Endodermal cell (in vitro differentiated cells): ENCODE measurements at regions not wholly inside any gene's neighbourhood (a gene's known extent, or its start where the extent isn't known, plus 50 kb on each side); places are given as distances from the start of the nearest gene placed in this dataset. TPM values are rescaled to one million over a fixed set of nuclear protein-coding genes. Genes with fewer than 3 reads are reported as not detected.
"Not testable (repeated sequence)": the region's sequence is repeated elsewhere in the genome, so short reads cannot be mapped to it uniquely, and the experiment has no call there.

Experiments used
- DNase-seq: peaks from one replicate; pipeline ENCODE4 v3.0.0-alpha.2; 2017
- H3K27ac ChIP-seq: 2 replicates; pipeline ENCODE4 v1.5.1; 2013; ENCODE audit warnings: mild to moderate bottlenecking, low read depth, low read length, moderate library complexity
- H3K27me3 ChIP-seq: 2 replicates; pipeline ENCODE4 v1.6.1; 2013; ENCODE audit warnings: mild to moderate bottlenecking, low read length, moderate library complexity; ENCODE audit not compliant: insufficient read depth, control insufficient read depth, poor library complexity, severe bottlenecking
- H3K36me3 ChIP-seq: 2 replicates; pipeline ENCODE4 v1.7.0; 2013; ENCODE audit warnings: mild to moderate bottlenecking, low read length, moderate library complexity; ENCODE audit not compliant: control insufficient read depth, insufficient read depth
- H3K4me1 ChIP-seq: one replicate; pipeline ENCODE4 v1.7.0; 2013; ENCODE audit warnings: low read length; ENCODE audit not compliant: control insufficient read depth, insufficient read depth
- H3K4me3 ChIP-seq: 2 replicates; pipeline ENCODE4 v1.5.1; 2013; ENCODE audit warnings: mild to moderate bottlenecking, low read length, moderate library complexity
- H3K9ac ChIP-seq: 2 replicates; pipeline ENCODE4 v1.6.1; 2013; ENCODE audit warnings: mild to moderate bottlenecking, low read length, moderate library complexity; ENCODE audit not compliant: poor library complexity, severe bottlenecking; ENCODE audit errors: extremely low read depth
- H3K9me3 ChIP-seq: 2 replicates; pipeline ENCODE4 v1.6.1; 2013; ENCODE audit warnings: mild to moderate bottlenecking, low read length, moderate library complexity; ENCODE audit not compliant: control insufficient read depth
- H3K27ac Mint-ChIP-seq: 2 replicates; pipeline ENCODE4 v1.8.0; 2020; ENCODE audit warnings: mixed read lengths
- H3K27me3 Mint-ChIP-seq: 2 replicates; pipeline ENCODE4 v1.8.0; 2021; ENCODE audit warnings: mild to moderate bottlenecking, mixed read lengths; ENCODE audit not compliant: insufficient read depth
- H3K36me3 Mint-ChIP-seq: 2 replicates; pipeline ENCODE4 v1.8.0; 2020; ENCODE audit warnings: low read depth, mixed read lengths
- H3K4me1 Mint-ChIP-seq: 2 replicates; pipeline ENCODE4 v1.8.0; 2020; ENCODE audit warnings: mixed read lengths
- H3K4me3 Mint-ChIP-seq: 2 replicates; pipeline ENCODE4 v1.8.0; 2020; ENCODE audit warnings: mild to moderate bottlenecking, moderate library complexity, mixed read lengths
- H3K9me3 Mint-ChIP-seq: 2 replicates; pipeline ENCODE4 v1.8.0; 2020; ENCODE audit warnings: mild to moderate bottlenecking, mixed read lengths
- WGBS, 2 experiments: methylation state at CpG; one replicate each; pipeline versions ENCODE4 v1.1.5 to v1.1.7; 2013; ENCODE audit warnings: missing lambda C conversion rate in 2 of 2, mixed read lengths in 1 of 2; ENCODE audit not compliant: insufficient coverage in 1 of 2, insufficient read length in 1 of 2; 5-methylcytosine and 5-hydroxymethylcytosine counted together
- microRNA-seq: library from miRNA; unstranded; fragments of <30 nt; microRNA quantifications from one replicate; pipeline ENCODE4 v1.2.0, GENCODE V29; 2020; ENCODE audit warnings: borderline microRNAs expressed
- TF ChIP-seq, protein P1 (sequence below): fragments of 200-600 bp; sonication (generic); conservative IDR thresholded peaks from 2 replicates; pipeline ENCODE4 v1.5.0; 2021; ENCODE audit warnings: antibody characterized with exemption, mild to moderate bottlenecking

DNA sequence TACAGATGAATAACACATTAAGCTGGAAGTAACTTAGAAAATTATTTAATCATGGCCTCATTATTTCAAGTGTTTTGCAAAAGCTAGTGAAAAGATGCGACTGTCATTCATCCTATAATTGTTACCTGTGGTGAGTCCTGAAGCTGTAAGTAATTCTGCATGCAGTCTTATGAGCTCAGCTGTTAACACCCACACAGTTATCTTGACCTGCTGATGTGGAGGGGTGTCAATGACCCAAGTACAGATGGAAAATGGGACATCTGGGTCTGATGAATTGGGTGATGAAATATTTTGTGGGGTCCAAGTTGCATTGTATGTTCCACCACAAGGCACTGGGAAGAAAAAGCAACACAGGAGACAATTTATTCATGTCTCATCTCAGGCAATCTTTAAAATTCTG, 68.9 kb downstream of the OR13A1 start:
- Mint-ChIP-seq H3K9me3 (no peaks in the 10 kb centered on the region), H3K27me3 (peaks cover 3% of the 10 kb centered on the region), H3K4me1 (peaks cover 9% of the 10 kb centered on the region), H3K4me3 (no peak overlapping the region), H3K36me3 (no peaks in the 10 kb centered on the region), H3K27ac (no peak overlapping the region)
- Histone ChIP-seq H3K9me3 (no peaks in the 10 kb centered on the region), H3K4me3 (no peak overlapping the region), H3K27me3 (no peaks in the 10 kb centered on the region), H3K27ac (no peak overlapping the region), H3K9ac (no peak overlapping the region), H3K36me3 (no peaks in the 10 kb centered on the region), H3K4me1 (no peaks in the 10 kb centered on the region)
- DNase-seq: no peak
- WGBS, 2 experiments: 81 to 89% methylated on average over 1 of the region's 1 CpG
- TF ChIP-seq, protein P1, sequence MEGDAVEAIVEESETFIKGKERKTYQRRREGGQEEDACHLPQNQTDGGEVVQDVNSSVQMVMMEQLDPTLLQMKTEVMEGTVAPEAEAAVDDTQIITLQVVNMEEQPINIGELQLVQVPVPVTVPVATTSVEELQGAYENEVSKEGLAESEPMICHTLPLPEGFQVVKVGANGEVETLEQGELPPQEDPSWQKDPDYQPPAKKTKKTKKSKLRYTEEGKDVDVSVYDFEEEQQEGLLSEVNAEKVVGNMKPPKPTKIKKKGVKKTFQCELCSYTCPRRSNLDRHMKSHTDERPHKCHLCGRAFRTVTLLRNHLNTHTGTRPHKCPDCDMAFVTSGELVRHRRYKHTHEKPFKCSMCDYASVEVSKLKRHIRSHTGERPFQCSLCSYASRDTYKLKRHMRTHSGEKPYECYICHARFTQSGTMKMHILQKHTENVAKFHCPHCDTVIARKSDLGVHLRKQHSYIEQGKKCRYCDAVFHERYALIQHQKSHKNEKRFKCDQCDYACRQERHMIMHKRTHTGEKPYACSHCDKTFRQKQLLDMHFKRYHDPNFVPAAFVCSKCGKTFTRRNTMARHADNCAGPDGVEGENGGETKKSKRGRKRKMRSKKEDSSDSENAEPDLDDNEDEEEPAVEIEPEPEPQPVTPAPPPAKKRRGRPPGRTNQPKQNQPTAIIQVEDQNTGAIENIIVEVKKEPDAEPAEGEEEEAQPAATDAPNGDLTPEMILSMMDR: no peak

DNA sequence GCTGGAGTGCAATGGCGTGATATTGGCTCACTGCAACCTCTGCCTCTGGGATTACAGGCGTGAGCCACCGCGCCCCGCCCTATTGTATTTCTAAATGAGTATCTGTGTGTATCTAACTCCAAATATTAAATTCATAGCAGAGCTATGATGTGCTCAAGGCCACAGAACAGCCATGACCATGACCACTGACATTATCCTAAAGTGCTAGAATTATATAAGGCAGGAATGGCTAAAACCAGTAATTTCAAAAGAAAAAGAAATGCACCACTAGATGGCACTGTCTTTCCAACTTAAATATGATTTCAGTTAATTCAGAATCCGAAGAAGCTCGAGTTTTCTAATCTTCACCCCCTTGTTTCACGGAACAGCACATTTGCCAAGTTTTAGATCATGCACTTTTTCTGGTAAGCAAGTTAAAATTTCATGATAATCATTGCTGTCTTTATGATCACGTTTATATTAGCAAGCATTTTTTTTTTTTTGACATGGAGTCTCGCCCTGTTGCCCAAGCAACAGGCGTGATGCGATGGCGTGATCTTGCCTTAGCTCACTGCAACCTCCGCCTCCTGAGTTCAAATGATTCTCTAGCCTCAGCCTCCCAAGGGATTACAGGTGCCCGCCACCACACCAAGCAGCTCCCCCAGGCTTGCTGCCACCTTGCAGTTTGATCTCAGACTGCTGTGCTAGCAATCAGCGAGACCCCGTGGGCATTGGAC, 65.3 kb downstream of the OR13A1 start:
- no peaks in the 10 kb centered on the region for H3K27me3 ChIP-seq
- no peaks in the 10 kb centered on the region for H3K9me3 ChIP-seq
- Mint-ChIP-seq H3K27ac (peak overlapping the region; percentile 96), H3K4me3 (peak overlapping the region; percentile 55), H3K27me3 (peaks cover 3% of the 10 kb centered on the region), H3K9me3 (no peaks in the 10 kb centered on the region), H3K4me1 (no peaks in the 10 kb centered on the region), H3K36me3 (no peaks in the 10 kb centered on the region)
- no peaks in the 10 kb centered on the region for H3K4me1 ChIP-seq
- no peaks in the 10 kb centered on the region for H3K36me3 ChIP-seq
- no peak overlapping the region for H3K9ac ChIP-seq
- DNase-seq: peak; percentile 82
- H3K4me3 ChIP-seq: peak overlapping the region; percentile 68
- no peak overlapping the region for H3K27ac ChIP-seq
- WGBS, 2 experiments: 44 to 53% methylated on average over 6 to 17 of the region's 17 CpGs
- TF ChIP-seq, protein P1: peak; percentile 86

DNA sequence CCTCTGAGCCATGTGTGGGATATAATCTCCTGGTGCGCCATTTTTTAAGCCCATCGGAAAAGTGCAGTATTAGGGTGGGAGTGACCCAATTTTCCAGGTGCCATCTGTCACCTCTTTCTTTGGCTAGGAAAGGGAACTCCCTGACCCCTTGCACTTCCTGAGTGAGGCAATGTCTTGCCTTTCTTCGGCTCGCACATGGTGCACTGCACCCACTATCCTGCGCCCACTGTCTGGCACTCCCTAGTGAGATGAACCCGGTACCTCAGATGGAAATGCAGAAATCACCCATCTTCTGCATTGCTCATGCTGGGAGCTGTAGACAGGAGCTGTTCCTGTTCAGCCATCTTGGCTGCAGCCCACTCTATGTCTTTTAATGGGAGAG, 64.7 kb downstream of the OR13A1 start:
- H3K9me3 ChIP-seq, H3K9ac ChIP-seq, DNase-seq, H3K4me1 Mint-ChIP-seq, H3K36me3 ChIP-seq, H3K4me1 ChIP-seq, H3K27me3 ChIP-seq, H3K27ac ChIP-seq, H3K27me3 Mint-ChIP-seq, H3K27ac Mint-ChIP-seq, H3K4me3 Mint-ChIP-seq, H3K36me3 Mint-ChIP-seq, H3K4me3 ChIP-seq, H3K9me3 Mint-ChIP-seq: not testable (repeated sequence)
- 93 to 100% methylated on average over 2 to 6 of the region's 6 CpGs for WGBS, 2 experiments

Small RNA genes in the stretch of these regions (microRNA-seq; reads per million reads assigned to microRNA genes)
- gene MIR3156-1: not detected
